Prostate gland (tissue), 2 donors: ENCODE measurements at regions not wholly inside any gene's neighbourhood (a gene's known extent, or its start where the extent isn't known, plus 50 kb on each side); places are given as distances from the start of the nearest gene placed in this dataset.

Experiments used
- DNase-seq: peaks from one replicate; pipeline ENCODE4 v3.0.0-alpha.2; 2019; ENCODE audit warnings: low spot score
- H3K27ac ChIP-seq, 2 donors: fragments of 200-600 bp; sonication (generic); 2 replicates each; pipeline ENCODE4 v1.5.1; 2017 to 2019
- H3K27me3 ChIP-seq: fragments of 200-600 bp; sonication (generic); replicated peaks from 2 replicates; pipeline ENCODE4 v1.5.1; 2019; ENCODE audit not compliant: insufficient read depth
- H3K36me3 ChIP-seq, 2 donors: fragments of 200-600 bp; sonication (generic); 1 replicate in 1 of 2; 2 replicates in 1 of 2; pipeline versions ENCODE4 v1.5.1 to v1.8.1; 2017 to 2019
- H3K4me1 ChIP-seq: fragments of 200-600 bp; sonication (generic); replicated peaks from 2 replicates; pipeline ENCODE4 v1.5.1; 2019
- H3K4me3 ChIP-seq, 2 donors: fragments of 200-600 bp; sonication (generic); 2 replicates each; pipeline ENCODE4 v1.5.1; 2017 to 2019
- H3K9me3 ChIP-seq: fragments of 200-600 bp; sonication (generic); 2 replicates; pipeline ENCODE4 v1.5.1; 2017
- POLR2A ChIP-seq: fragments of 450-650 bp; IDR thresholded peaks from one replicate; pipeline ENCODE4 v1.6.1; 2016; ENCODE audit warnings: antibody characterized with exemption, mild to moderate bottlenecking
- POLR2AphosphoS5 ChIP-seq: sonication (generic); formaldehyde crosslinking; IDR thresholded peaks from one replicate; pipeline ENCODE4 v1.6.1; 2017; ENCODE audit warnings: antibody characterized with exemption
- WGBS: methylation state at CpG from one replicate; pipeline ENCODE4 v1.1.5; 2018; 5-methylcytosine and 5-hydroxymethylcytosine counted together
- intact Hi-C: fragments of 100-400 bp; cut with DNase I; formaldehyde crosslinking; loops from one replicate; pipeline ENCODE4 v1.14.2; 2022
- TF ChIP-seq, protein P1 (sequence below), 4 experiments: fragments of 200-600 bp in 2 of 4; fragments of 450-650 bp in 2 of 4; sonication (generic) in 2 of 4; IDR thresholded peaks; 1 replicate in 3 of 4; 2 replicates in 1 of 4; pipeline ENCODE4 v1.5.1; 2016 to 2019; ENCODE audit warnings: antibody characterized with exemption in 4 of 4, mild to moderate bottlenecking in 2 of 4, moderate library complexity in 2 of 4

DNA sequence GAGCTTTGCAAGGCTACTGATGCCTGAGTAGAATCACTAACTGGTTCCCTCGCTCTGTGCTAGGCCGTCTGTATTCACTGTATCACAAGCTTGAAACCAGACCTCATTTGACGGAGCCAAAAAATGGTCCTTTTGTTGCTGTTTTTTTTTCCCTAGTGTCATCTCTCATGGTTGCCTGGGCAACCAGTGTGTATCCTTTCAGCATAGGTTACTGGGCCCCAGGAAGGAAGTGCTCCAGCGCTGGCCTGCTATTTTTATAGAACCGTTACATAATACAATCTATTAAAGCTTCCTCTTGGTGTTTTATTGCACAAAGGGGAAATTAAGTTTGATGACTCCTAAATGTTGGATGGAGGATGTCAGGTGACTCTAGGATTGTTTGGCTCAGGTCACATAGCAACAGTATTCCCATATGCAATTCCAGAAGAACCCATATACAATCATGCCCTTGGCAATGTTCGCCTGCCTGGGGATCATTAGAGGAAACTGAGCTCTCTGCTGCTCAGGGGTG lies 220.4 kb downstream of the SPRY1 start:
- no peaks in the 10 kb centered on the region for H3K9me3 ChIP-seq
- H3K27ac ChIP-seq: no peak overlapping the region
- intact Hi-C loops: no loop called here
- no peaks in the 10 kb centered on the region for H3K4me1 ChIP-seq
- no peak overlapping the region for H3K4me3 ChIP-seq
- 39% methylated on average over 6 of the region's 6 CpGs for WGBS
- TF ChIP-seq POLR2A (no peak), POLR2AphosphoS5 (peak; percentile 35)
- peak; percentile 18 for DNase-seq
- H3K27me3 ChIP-seq: no peaks in the 10 kb centered on the region
- no peaks in the 10 kb centered on the region for H3K36me3 ChIP-seq

DNA sequence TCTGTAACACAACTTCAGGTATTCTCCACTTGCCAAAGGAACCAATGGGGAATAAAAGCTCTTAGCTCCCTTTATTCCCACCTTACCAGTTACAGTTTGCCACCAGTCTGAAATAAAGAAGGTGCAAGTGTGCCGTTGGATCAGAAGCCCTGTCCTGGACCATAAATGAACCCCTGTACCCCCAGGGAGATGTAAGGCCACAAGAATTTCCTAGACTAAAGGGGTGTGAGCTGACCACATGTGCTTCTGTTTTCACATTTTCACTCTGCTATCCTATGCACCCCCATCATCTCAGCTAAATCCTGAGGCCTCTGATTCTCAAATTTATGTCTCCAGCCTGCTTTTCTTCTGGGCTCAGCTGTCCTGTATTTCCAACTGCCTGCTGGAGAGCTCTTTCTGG lies 221.2 kb downstream of the SPRY1 start:
- Histone ChIP-seq H3K4me1 (no peaks in the 10 kb centered on the region), H3K27me3 (no peaks in the 10 kb centered on the region), H3K9me3 (no peaks in the 10 kb centered on the region), H3K4me3 (no peak overlapping the region), H3K27ac (no peak overlapping the region), H3K36me3 (no peaks in the 10 kb centered on the region)
- intact Hi-C loops: no loop called here
- no peak for TF ChIP-seq POLR2AphosphoS5
- TF ChIP-seq, protein P1, sequence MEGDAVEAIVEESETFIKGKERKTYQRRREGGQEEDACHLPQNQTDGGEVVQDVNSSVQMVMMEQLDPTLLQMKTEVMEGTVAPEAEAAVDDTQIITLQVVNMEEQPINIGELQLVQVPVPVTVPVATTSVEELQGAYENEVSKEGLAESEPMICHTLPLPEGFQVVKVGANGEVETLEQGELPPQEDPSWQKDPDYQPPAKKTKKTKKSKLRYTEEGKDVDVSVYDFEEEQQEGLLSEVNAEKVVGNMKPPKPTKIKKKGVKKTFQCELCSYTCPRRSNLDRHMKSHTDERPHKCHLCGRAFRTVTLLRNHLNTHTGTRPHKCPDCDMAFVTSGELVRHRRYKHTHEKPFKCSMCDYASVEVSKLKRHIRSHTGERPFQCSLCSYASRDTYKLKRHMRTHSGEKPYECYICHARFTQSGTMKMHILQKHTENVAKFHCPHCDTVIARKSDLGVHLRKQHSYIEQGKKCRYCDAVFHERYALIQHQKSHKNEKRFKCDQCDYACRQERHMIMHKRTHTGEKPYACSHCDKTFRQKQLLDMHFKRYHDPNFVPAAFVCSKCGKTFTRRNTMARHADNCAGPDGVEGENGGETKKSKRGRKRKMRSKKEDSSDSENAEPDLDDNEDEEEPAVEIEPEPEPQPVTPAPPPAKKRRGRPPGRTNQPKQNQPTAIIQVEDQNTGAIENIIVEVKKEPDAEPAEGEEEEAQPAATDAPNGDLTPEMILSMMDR (IDR thresholded peaks at IDR 0.05): no peak
- no peak for TF ChIP-seq POLR2A
- no peak for DNase-seq
- 100% methylated on average over 1 of the region's 1 CpG for WGBS

DNA sequence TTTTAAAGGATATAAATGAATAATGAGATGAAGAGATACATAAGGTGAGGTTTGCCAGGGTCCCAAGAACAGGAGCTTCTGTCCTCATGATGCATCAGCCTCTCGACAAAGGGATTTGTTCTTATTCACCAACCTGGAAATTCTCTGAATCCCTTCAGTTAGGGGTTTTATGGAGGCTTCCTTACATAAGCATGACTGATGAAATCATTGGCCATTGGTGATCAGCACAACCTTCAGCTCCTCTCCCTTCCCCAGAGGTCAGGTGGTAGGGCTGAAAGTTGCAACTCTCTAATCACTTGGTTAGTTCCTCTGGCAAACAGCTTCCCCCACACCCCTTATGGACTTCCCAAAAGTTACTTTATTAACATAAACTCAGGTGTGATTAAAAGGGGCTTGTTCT lies 222.0 kb downstream of the SPRY1 start:
- H3K27me3 ChIP-seq: no peaks in the 10 kb centered on the region
- WGBS: 90% methylated on average over 1 of the region's 1 CpG
- DNase-seq: no peak
- H3K9me3 ChIP-seq: no peaks in the 10 kb centered on the region
- intact Hi-C loops: no loop called here
- no peaks in the 10 kb centered on the region for H3K4me1 ChIP-seq
- no peak overlapping the region for H3K27ac ChIP-seq
- TF ChIP-seq, protein P1 (IDR thresholded peaks at IDR 0.05): no peak
- no peak overlapping the region for H3K4me3 ChIP-seq
- H3K36me3 ChIP-seq: no peaks in the 10 kb centered on the region

DNA sequence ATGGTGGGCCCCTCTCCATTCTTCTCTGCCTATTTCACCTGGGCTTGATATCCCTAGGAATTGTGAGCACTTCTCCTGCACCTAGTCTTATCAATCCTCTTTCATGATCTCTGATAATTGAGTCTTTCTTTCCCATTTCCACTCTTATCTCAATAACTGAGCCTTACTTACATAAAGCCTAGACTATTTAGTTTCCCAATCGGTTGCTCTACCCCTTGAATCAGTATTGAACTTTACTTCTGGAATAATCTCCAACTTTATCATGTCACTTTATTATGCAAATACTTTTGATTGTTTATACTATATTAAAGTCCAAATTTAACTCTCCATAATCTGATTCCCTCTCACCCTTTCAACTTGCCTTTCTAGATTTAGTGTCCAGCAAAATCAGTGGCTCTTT lies 222.7 kb downstream of the SPRY1 start:
- 82% methylated on average over 1 of the region's 1 CpG for WGBS
- no peaks in the 10 kb centered on the region for H3K27me3 ChIP-seq
- no peak for DNase-seq
- TF ChIP-seq, protein P1 (IDR thresholded peaks at IDR 0.05): no peak
- TF ChIP-seq POLR2AphosphoS5 (no peak), POLR2A (no peak)
- H3K27ac ChIP-seq: no peak overlapping the region
- no peak overlapping the region for H3K4me3 ChIP-seq
- H3K9me3 ChIP-seq: no peaks in the 10 kb centered on the region
- intact Hi-C loops: no loop called here
- no peaks in the 10 kb centered on the region for H3K36me3 ChIP-seq
- H3K4me1 ChIP-seq: no peaks in the 10 kb centered on the region

DNA sequence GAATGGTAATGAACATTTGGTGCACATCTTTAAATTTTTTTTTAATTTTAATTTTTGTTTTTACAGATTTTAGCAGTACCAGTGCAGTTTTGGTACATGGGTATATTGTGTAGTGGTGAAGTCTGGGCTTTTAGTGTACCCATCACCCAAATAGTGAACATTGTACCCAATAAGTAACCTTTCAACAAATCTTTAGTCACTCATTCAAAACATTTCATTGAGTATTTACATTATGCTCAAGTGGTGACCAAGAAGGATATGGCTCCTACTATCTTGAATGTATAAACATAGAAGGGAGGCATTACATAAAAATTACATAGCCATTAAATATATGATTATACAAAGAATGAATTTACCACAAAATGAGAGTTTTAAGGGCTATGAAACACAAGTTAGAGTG lies 223.3 kb downstream of the SPRY1 start:
- intact Hi-C loops: no loop called here
- Histone ChIP-seq H3K4me1 (no peaks in the 10 kb centered on the region), H3K4me3 (no peak overlapping the region), H3K27me3 (no peaks in the 10 kb centered on the region), H3K9me3 (no peaks in the 10 kb centered on the region), H3K36me3 (no peaks in the 10 kb centered on the region), H3K27ac (no peak overlapping the region)
- TF ChIP-seq, protein P1 (IDR thresholded peaks at IDR 0.05): no peak
- no peak for TF ChIP-seq POLR2AphosphoS5
- TF ChIP-seq POLR2A: no peak
- DNase-seq: no peak
